ENCODE measurements at regions not wholly inside any gene's neighbourhood (a gene's known extent, or its start where the extent isn't known, plus 50 kb on each side); places are given as distances from the start of the nearest gene placed in this dataset.
A peak's percentile ranks its signal among the peaks of the same experiment; 100 is the strongest.

GRCh38 chr2:152861349-152861942, 143.0 kb downstream of the ARL6IP6 start:
- TF ChIP-seq CEBPB (IDR thresholded peaks at IDR 0.05; ENCODE audit: low read depth) (no peak), RAD21 (IDR thresholded peaks at IDR 0.05; ENCODE audit: low read depth) (peak; percentile 48), CTCF (IDR thresholded peaks at IDR 0.05 in 2 of 3, conservative IDR thresholded peaks at IDR 0.05 in 1 of 3; ENCODE audit: borderline replicate concordance in 1 of 3, insufficient read depth in 1 of 3, low read depth in 2 of 3, low read length in 2 of 3) (peak; percentile 35 to 86 (median 82); a peak in 5 of 6 replicates), SRF (IDR thresholded peaks at IDR 0.05; ENCODE audit: low read depth) (no peak), REST (IDR thresholded peaks at IDR 0.05; ENCODE audit: low read depth) (no peak)
- H3K36me3 ChIP-seq (ENCODE audit: control insufficient read depth in 1 of 2, insufficient read depth in 2 of 2, low read length in 2 of 2), result no peaks in the 10 kb centered on the region
- H3K9me2 ChIP-seq (ENCODE audit: insufficient read depth), result no peaks in the 10 kb centered on the region
- H3K79me2 ChIP-seq (ENCODE audit: insufficient read depth, low read length), result no peaks in the 10 kb centered on the region
- DNase-seq (ENCODE audit: low read depth, low spot score), result peak; percentile 46
- no peaks in the 10 kb centered on the region for H3K4me1 ChIP-seq (ENCODE audit: control insufficient read depth in 1 of 2, insufficient read depth in 2 of 2, low read length in 2 of 2)
- H3K27ac ChIP-seq (ENCODE audit: low read depth, low read length), result no peak overlapping the region
- RAD21 ChIA-PET (ENCODE audit: low non-redundant PET in 1 of 2, low total read pairs in 2 of 2, uncharacterized antibody in 2 of 2, unreplicated experiment in 2 of 2), result no interaction called here
- no peaks in the 10 kb centered on the region for H3K27me3 ChIP-seq (ENCODE audit: insufficient read depth, low read length)
- BruUV-seq (replicated peaks), result no TSS peak
- CTCF ChIA-PET, result interaction anchor here (0.6 to 1.8 kb wide), 10 partner anchors 9 to 1514 kb away, joined by 3 to 7 read pairs (median 4); no protein-coding TSS in a partner anchor
- no peaks in the 10 kb centered on the region for H3K9me3 ChIP-seq (ENCODE audit: control insufficient read depth in 1 of 2, insufficient read depth in 1 of 2, low read depth in 1 of 2, low read length in 2 of 2)
- H3K9ac ChIP-seq (ENCODE audit: low read length), result no peak overlapping the region
- H3K4me3 ChIP-seq (replicated peaks in 1 of 2; ENCODE audit: low read depth in 1 of 2, low read length in 2 of 2), result no peak overlapping the region
- no peaks in the 10 kb centered on the region for H4K20me1 ChIP-seq (ENCODE audit: insufficient read depth)
- POLR2A ChIA-PET, result no interaction called here
- intact Hi-C loops (cut with micrococcal nuclease), result loop anchor here (1.0 kb wide), 1 partner anchor 658 kb away; no protein-coding TSS in a partner anchor
- no peak overlapping the region for H2AFZ ChIP-seq (ENCODE audit: low read depth, low read length, poor library complexity, severe bottlenecking)
- ATAC-seq, result peak; percentile 93
- no peak overlapping the region for H3K4me2 ChIP-seq (ENCODE audit: low read length)

Measured in HCT116 (cell line).